Stimulated activated naive CD4-positive, alpha-beta T cell treated with Interleukin-2 at 50 U/mL for 16 hours (primary cell): ENCODE measurements at regions not wholly inside any gene's neighbourhood (a gene's known extent, or its start where the extent isn't known, plus 50 kb on each side); places are given as distances from the start of the nearest gene placed in this dataset.

Experiments used
- DNase-seq: peaks from one replicate; lab custom pipeline; 2025; lab: John Stamatoyannopoulos, UW

DNA sequence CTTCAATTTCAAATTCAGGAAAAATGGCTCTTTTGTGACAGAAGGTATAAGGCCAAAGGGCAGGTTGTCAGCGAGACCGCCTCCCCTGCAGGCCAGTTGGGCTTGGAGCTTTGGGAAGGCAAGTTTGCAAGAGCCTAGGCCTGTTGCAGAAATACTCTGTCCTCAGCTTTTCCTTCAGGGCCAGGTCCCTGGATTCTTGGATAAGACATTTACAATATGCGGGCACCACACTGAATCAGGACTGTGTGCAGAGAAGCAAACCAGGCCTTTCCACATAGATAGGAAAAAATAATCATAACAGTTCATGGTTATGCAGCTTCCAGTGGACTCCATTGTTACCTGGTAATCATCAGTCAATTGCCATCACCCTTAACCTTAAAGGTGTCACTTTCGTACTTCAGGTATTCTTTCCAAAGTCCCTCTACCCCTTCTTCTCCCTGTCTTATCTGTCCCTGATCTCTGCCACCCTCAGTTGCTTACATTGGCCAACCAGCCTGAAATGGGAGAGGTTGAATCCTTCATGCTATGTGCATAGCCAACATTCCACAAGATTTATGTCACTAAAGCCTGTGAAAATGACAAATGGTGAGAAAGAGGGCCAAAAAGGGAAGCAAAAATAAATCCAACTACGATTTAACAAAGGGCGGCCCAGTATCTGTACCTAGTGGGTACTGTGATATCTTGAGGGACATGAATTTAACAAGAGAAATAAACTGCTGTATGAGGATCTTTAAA, 304.5 kb upstream of the NFE2L3 start:
- DNase-seq: no peak

- DNase-seq: no peak
Observed at GRCh38 chr7:25849500-25850184, 302.4 kb upstream of the NFE2L3 start.

- no peak for DNase-seq
Observed at GRCh38 chr7:25850216-25850615, 301.8 kb upstream of the NFE2L3 start.

DNA sequence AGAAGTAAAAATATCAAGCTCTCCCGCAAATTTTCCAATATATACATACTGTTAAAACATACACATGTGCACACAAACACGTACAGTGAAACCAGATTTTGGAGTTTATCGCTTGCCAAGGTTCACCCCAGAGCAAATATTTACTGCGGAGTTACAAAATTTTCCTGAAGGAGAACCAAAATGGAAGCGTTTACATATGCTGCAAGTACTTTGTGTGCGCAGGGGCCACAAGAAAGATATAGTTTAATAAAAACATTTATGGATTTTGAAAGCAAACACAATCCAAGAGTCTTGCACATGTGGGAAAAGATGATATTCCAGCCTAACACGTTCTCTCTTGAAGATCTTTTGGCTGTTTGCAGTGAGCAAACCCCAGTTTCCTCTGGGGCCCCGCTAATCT, 301.3 kb upstream of the NFE2L3 start:
- DNase-seq: no peak

DNA sequence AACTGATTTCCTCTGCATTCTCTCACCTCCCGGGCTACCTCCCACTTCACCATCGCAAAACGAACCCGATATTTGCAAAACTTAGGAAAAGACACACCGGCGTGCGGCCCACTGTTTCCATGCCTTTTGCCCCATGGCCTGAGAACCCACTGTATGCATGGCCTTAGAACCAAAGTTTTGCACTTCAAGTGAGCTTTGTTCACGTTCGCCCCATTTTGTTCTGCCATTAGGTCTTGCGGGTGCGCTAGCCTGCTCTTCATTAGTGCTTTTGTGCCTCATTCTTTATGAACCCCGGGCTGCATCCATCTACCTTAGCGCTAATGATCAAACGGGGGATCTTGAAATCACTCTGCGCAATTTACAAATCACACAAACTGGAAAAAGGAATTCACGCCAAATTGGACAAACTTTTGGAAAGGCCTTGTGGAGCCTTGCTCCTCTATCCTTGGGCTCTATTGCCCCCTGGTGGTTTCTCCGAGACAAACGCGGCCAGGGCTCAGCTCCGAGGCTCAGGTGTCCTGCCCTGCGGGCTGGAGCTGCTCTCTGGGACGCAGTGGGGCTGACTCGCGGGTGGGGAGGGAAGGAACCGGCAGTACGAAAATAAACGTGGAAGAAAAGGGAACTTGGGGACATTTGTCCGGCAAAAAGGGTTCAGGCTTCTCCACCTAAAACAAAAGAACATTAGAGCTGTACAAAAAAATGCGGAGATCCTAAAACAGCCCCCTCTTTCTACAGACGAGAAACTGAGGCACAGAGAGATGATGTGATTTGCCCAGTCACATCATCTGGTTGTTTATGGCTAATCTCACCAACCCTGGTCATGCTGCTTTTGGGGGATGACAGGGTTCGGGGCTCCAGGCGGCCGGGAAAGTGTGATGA, 300.4 kb upstream of the NFE2L3 start:
- DNase-seq: peak; percentile 18

DNA sequence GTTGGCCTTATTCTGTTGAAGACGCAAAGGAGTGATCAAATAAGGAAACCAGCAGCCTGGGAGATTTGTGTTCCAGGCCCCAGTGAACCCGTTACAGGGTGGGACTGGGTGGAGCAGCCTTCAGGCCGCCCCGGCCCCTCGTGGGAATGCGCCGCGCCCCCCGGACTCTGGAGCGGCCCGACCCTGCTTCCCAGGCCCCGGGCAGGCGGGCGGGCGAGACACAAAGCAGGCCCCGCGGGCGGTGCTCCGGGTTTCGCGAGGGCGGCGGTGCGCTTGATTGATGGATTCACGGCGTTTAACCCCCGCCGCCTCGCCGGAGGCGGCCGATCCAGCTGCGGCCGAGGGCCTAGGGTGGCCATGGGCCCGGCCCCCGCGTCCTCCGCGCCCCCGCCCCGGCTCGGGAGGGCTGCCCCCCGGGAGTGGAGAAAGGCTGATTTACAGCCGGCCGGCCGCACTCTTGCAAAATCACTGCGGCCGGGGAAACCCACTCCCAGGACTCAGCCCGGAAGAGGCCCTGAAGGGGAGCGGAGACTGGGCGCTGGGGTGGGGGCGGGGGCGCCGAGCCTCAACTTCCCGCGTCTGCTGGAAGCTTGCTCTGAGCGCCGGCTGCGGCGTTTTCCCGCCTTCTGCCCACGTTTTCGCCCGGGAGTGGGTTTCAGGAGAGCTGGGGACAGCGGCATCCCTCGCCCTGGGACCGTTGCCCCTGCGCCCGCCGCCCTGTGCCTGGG, 299.6 kb upstream of the NFE2L3 start:
- no peak for DNase-seq

DNA sequence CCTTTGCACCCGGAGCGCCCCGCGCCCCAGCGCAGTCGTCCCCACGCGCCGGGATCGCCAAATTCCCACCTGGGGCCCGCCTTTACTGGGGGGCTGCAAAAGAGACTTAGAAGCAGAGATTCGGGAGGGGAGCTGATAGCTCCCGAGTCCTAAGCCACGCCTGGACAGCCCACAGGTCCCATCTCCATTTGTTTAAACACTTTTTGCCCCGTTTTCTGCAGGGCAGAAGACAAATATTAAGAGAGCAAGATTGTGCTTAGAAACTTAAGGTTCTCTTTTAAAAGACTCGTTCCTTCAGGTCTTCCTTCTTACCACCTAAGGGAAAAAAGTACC, 299.1 kb upstream of the NFE2L3 start:
- DNase-seq: no peak

GRCh38 chr7:25853314-25853713, 298.7 kb upstream of the NFE2L3 start:
- DNase-seq: no peak

- DNase-seq: no peak
Observed at GRCh38 chr7:25854059-25854458, 297.9 kb upstream of the NFE2L3 start.

GRCh38 chr7:25854608-25855497, 297.1 kb upstream of the NFE2L3 start:
- DNase-seq: no peak

DNA sequence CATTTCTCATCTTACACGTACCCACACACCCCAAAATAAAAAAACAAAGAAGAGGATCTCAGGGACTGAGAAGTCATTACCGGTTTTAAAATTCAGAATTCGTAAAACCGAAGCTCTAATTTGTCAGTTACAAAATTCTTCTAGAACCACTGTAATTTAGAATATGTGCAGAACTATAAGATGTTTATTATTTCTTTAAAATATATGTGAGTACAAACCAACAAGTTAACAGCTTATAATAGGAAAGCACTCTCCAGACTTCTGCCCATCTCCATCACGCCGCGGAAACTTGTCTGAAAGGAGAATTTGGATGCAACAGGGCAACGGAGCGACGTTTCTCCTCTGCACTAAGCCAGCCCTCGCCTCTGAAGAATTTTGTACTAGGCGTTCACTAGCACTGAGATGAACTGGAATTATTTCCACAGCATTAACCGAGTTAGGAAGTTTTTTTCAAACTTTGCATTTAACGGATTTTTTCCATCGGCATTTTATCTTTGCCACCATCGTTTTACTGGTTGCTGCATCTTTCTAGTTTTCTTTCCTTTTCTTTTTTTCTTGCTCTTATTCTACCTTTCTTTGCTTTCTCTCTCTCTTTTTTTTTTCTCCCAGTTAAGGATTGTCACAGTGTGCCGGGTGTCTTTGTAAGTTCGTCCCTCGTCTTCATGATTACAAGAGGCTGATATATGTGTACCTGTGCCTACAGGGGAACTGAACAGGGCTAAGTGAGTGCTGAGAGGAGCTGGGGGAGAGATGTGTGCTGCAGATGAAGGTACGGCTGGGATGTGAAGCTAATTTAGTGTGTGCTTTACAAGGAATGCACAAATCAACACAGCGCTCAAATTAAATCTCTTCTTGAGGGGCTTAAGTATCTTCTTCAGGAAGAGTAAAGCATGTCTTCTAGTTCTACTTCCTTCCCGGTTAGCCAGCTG, 295.9 kb upstream of the NFE2L3 start:
- DNase-seq: no peak

DNA sequence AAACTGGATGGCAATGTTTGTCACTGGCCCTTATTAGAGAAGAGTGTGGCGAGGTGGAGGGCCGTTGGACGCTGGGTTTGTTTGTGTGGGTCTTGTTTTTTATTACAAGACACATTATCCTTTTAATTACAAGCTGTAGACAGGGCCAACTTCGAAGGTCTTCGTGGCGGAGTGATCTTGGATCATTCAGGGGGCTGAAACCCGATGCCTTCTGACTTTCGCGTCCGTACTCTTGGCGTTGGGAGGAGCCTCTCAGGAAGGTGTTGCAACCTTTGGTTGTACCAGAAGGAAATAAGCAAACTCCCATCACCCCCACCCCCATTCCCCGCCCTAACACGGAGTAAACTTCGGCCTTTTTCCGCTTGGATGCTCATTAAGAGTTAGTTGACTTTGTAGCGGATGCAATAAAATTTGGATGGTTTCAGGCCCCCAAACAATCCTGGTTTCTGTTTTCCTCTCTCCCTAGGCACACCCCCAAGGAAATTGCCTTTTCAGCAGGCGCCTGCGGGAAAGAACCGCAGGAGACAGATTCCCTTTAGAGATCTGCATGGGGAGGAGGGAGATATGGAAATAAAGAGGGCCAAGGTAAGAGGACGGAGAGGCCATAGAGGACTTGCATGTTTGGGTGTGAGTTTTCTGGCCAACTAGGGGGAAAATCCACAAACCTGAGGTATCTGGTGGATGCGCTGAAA, 294.5 kb upstream of the NFE2L3 start:
- no peak for DNase-seq

- no peak for DNase-seq
Observed at GRCh38 chr7:25858200-25858524, 293.8 kb upstream of the NFE2L3 start.

- no peak for DNase-seq
Observed at GRCh38 chr7:25858525-25859411, 293.2 kb upstream of the NFE2L3 start.

GRCh38 chr7:25859412-25860274, 292.4 kb upstream of the NFE2L3 start:
- no peak for DNase-seq

DNA sequence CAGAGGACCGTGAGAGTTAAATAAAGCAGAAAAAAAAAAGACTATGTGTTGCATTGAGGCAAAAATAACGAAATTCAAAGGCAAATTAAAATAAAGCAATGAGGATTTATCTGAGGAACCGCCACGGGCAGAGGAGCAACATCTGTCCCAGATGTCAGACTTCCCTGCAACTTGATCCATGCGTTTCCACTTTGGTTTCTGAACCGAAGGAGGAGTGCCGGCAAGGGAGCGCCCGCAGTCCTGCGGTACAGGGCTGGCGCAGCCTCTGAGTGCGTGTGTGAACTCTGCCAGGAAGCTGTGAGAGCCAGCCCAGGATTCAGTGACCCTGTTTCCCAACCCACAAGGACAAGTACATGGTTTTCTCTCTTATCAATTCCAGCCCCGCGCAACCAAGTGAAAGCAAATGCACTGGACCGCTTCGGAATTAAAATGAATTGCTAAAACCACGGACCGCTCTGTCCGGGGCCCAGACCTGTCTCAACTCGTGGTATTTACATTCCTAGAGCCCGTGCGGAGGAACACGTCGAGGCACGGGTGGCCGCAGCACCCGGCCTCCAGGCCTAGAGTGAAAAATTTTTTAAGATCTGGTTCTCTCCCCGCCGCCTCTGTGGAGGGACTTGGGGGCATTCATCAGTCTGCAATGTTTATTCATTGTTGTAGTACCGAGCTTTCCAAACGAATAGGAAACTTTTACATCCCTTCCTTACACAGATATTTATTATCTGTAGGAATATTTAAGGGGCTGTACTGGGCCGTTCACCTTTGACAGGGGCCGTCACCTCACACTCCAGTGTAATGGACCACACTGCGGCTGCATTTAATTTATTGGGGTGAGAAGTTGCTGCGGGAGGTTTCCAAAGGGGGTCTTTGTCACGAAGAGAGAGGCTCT, 291.5 kb upstream of the NFE2L3 start:
- DNase-seq: no peak

DNA sequence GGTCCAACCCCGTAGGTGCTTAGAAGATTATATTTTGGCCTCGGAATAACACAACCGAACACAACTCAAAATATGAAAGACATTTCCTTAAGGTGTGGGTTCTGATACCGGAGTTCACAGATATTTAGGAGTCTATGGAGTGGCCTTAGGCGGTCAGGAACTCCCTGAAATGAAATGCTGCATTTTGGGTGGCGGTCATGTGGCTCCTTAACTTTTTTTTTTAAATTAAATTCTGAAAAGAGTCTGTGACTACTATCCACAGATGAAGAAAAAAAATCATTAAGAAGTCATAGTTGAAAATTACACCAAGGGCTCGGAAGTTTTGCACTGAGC, 290.9 kb upstream of the NFE2L3 start:
- DNase-seq: no peak
